GM11168 (cell line): ENCODE measurements at regions not wholly inside any gene's neighbourhood (a gene's known extent, or its start where the extent isn't known, plus 50 kb on each side); places are given as distances from the start of the nearest gene placed in this dataset.

ENCODE experiments used
- in situ Hi-C: fragments of 300-500 bp; cut with MboI; formaldehyde crosslinking; loops from one replicate; pipeline ENCODE4 v1.12.0; 2022; ENCODE audit warnings: low sequenced_read_pairs; ENCODE audit not compliant: unreplicated experiment

DNA sequence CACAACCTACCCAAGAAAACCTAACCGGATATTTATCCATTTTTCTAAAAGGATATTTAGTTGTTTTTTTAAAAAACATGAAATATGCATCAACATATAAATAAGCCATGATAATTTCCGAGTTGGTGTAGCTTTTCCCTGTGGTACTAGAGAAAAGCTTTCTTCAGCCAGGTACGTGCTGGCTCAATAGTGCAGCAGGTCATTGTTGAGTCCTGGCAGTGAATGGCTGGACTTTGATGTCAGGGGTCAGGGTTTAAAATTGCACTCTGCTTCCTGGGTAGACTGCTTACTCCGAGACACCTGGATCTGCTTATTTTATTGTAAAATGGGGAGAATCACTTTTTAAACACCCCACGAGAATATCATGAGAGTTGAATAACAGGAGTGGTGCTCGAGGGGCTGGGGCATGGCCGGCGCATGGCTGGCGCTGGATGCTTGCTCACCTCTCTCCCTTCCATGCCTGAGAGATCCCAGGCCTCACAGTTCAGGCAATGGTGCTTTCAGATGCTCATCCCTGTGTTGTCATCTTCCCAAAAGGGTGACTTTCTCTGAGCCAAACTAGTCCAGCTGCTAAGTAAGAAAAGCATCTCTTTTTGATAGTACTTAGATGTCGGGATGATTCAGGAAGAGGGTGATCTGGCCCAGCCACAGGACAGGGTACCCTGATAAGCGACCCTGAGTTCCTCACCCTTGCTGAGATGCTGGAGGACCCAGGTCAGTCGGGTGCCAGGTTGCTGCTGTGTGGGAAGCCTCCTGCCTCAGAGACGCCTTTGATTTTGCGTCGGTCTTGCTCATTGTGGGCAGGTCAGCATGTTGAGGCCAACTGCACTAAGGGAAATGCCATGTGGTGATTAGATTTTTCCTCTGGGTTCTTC lies 269.1 kb upstream of the FOXQ1 start:
- in situ Hi-C loops = no loop called here

DNA sequence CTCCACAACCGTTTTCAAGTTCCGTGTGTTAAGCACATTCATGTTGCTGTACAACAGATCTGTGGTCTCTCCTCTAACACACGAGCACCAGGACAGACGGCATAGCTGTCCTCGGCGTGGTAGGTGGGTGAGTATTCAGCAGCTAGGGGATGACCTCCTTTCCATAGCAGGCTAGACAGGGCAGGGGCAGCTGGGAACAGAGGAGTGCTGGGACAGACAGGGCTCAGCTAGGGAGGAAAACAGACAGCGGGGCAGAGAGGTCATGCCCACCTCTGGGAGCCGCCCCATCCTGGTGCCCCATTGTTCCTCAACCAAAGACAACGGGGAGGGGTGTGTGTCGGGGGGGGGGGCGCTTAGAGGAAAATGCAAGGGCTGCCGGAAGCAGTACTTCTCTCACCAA lies 271.5 kb upstream of the FOXQ1 start:
- in situ Hi-C loops = no loop called here

DNA sequence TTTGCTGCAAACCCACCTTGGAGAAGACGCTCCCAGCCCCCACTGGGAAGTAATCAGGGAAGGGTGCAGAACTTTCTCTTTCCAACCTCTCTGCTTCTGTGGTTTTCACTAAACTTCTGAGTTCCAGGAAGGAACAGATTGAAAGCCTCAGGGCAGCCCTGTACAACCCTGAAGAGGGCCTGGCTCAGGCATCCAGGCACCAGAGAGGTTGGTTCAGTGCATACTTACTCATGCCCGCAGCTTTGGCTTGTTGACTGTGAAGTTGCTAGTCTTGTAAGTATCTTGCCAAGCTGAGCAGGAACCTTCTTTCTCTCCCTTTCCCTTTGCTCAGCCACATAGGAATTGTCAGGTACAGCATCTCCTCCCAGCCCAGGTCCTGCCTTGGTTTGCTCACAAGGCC lies 272.2 kb upstream of the FOXQ1 start:
- in situ Hi-C loops = no loop called here

DNA sequence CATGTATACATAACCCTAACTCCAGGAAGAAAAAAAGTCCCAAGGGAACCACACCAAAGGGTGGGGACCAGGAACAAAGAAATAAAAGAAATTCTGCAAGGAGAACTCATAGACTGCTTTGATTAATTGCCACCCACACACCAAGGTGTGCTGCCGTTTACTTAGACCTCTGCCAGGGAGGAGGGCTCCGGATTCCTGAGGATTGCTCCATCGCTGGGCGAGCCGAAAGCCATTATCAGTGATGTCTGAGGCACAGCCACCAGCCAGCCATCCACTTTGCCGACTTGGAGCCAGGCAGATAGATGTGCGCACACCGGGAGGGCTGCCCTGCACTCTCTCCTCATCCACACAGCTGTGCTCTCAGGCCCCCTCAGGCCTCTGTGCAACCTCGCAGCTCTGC lies 272.7 kb upstream of the FOXQ1 start:
- in situ Hi-C loops = no loop called here

DNA sequence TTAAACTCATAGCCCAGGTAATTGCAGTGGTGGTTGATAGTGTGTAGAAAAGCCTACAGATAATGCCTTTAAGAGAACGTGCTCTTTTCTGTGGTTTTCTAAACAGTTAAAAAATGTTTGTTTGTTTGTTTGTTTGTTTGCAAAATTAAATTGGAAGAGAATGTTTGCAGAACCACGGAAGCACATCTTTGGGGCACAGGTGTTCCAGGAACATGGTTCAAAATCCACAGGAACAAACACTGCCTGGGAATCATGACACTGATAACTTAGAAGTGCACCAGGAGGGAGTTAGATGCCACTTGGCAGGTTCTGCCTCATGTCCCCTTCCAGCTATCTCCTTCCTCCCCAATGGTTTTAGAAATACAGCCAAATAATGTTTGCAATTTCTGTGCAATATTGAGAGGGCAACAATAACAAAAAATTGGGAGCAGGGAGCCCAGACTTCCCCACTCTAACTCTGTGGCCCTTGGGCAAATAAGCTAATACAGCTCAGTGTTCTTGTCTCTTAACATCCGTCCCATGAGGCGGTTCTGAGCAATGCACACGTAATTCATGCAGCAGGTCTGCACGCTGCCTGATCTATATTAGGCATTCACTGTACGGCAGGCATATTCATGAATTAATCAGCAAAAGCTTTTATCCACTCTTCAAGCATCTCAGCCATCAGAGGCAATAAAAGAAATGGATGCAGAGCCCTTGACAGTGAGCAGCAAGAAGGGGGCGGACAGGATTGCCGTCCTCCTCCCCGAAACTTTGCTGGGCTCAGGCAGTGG lies 274.3 kb upstream of the FOXQ1 start:
- in situ Hi-C loops = no loop called here

DNA sequence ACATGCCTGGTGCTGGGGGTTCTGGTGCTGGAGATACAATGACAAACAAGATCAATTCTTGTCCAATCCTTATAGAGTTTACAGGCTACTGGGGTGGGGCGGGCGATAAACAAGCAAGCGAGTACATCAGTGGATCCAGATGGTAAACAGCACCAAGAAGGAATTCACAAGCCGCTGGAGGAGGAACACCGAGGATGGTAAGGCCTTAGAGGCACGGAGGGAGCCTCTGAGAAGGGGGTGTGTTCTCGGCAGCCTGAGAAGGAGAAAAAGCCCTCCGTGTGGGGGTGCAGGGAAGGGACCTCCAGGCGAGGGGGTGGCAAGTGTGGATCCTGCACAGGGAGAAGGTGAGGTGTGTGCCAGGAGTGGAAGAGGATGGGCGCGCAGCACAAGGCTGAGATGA lies 276.5 kb upstream of the FOXQ1 start:
- in situ Hi-C loops = no loop called here

DNA sequence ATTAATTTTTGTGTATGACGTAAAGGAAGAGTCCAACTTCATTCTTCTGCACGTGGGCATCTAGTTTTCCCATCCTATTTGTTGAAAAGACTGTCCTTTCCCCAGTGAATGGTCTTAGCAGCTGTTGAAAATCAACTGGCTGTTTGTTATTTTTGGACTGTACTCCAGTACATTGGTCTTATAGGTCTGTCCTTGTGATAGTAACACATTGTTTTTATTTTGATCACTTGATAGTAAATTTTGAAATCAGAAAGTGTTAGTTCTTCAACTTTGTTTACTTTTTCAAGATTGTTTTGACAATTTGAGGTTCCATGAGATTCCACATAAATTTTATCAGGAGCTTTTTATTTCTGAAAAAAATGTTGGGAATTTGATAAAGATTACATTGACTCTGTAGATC lies 280.2 kb upstream of the FOXQ1 start:
- in situ Hi-C loops = no loop called here

DNA sequence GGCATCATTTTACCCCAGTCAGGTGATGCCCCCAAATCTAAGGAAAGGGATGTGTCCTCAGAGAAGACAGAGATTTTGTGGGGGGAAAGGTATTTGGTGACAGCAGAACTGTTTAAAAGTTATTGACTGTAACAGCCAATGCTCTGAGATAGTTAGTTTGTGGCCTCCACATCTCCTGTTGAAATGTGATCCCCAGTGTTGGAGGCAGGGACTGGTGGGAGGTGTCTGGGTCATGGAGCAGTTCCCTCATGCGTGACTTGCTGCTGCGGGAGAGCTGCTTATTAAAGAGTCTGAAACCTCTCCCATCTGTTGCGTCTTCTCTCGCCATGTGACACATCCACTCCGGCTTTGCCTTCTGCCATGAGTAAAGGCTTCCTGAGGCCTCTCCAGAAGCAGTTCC lies 282.8 kb upstream of the FOXQ1 start:
- in situ Hi-C loops = no loop called here

DNA sequence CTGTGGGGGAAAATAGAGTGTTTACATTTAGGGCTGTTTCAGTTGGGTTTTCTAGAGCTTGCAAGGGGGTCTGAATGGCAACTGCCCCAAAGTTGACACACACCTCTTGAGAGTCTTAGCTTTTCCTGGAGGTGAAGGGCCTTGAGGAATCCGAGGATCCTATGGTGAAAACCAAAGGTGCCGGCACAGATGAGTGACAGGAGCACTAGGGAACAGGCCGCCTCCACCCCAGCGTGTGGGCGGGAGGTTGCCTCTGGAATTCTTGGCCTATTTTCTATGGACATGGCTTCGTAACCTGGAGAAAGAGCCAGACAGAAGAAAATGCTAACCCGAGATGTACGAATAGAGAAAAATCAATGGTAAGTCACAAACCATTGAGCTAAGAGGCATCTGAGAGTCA lies 283.2 kb upstream of the FOXQ1 start:
- in situ Hi-C loops = no loop called here

DNA sequence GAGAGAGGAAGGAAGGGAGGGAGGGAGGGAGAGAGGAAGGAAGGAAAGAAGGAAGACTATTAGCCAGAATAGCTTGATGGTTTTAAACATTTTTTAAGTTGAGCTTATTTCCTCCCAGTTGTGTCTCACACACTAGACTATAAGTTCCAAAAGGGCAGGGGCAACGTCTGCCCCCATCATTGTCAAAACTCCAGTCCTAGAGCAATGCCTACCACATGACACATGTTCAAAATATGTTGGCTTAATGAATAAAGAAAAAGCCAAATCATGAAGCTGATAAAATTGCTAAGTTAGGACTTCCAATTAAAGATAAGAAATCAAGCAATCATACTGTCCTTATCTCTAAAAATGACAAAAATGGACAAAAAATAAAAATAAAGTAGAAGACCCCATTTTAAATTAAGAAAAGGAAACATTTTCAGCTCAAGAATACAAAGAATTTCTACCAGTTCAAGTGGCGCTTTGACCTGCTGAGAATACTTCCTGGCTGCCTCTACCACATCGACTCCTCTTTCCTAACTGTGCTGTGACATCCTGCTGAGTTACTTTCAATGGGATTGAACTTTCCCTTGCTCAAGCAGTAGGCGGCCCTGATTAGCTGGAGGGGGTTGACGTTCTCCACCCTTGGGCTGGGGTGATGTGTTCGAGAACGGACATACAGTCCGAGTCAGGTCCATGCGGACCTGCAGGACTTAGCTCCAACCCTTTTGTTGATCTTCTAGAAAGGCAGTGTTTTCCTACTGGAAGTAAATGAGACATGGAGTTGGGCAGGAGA lies 283.9 kb upstream of the FOXQ1 start:
- in situ Hi-C loops = no loop called here

DNA sequence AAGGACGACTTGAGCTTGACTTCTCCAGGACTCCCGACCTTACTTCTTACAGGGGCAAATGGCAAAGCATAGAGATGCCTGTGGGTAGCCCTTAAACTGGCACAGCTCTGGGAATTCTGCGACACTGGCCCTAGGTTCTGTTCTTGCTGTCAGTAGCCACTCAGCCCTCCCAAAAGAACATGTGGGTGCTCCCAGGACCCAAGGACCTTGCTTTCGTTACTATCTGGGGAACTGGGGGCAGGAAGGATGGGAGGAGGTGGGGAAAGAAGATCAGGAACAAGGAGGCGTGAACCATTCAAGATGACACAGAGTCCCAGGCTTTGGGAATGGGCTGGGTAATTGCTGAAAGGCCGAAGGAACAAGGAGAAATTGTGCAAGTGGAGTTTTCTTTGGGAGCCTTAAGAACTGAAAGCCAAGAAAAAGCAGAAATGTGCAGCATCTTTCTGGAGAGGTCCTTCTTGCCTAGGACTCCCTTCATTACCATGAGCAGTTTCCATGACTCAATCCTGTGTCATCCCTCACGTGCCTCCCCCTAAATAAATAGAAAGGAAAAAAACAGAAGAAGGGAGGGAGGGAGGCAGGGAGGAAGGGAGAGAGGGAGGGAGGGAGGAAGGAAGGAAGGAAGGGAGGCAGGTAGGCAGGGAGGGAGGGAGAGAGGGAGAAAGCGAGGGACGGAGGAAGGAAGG lies 284.6 kb upstream of the FOXQ1 start:
- in situ Hi-C loops = no loop called here

DNA sequence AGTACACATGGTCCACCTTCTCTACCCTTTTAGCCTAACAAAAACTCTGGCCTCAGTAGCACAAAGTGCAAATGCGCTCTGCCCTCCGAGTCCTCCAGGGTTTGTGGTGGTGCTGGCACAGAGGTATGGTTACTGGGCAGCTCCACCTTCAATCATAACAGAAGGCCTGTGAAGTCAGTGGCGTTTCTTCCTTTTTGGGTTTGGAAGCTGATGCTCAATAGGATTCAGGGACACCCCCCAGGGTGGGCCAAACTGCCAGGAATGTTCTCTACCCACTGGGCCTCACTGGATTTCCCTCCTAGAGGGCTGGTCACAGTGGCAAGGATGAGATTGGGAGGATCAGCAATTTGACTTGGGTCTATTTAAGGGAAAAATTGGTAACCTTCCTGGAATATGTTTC lies 286.1 kb upstream of the FOXQ1 start:
- in situ Hi-C loops = no loop called here

DNA sequence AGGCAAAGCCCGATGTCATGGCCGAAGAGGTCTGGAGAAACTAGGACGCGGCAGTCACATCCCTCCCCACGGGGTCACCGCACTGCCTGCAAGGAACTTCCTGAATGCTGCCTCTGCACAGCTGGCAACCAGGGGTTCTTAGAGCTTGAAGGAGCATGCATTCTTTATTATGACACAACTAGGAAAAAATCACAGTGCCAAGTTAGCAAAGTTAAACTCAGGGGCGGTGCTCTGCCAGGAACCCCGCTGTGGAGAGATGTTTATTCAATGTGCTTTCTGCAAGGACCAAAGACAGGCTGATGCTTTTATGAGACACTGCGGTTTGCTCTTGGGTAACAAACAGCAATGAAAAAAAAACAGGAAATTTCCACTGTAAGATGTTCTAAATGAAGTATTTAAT lies 287.3 kb upstream of the FOXQ1 start:
- in situ Hi-C loops = no loop called here

DNA sequence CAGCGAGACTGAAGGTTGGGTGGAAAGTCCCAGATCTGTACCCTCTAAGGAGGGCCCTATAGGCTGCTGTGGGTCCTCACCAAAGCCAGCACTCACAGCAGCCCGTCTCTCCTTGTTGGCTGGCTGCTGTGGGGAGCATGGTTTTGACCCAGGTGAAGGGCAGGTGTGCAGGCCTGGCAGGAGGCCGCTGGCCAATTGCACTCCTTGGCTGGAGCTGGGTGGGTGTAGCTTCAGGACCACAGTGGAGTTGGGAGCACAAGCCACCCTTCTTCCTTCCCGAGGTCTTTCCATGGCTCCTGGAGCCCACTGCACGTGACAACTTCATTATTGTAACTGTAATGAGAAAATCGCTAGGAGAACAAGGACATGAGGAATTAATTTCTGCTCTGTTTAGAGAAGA lies 287.7 kb upstream of the FOXQ1 start:
- in situ Hi-C loops = no loop called here

DNA sequence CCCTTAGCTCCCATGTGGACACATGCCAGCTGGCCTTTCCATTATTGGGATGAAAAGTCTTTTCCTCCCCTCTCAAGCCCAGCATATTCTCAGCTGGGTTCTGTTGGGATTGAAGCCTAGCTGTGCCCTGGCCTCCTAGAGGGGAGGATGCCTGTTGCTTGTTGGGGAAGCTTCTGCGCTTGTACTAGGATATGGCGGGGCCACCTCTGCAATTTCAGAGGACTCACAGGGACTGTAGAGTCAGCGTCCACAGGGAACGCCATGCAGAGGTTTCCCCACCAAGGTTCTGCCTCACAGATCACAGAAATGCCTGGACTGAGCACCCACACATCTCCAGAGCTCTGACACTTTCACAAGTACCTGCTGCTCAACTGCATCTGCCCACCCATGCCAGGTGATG lies 288.7 kb upstream of the FOXQ1 start:
- in situ Hi-C loops = no loop called here

DNA sequence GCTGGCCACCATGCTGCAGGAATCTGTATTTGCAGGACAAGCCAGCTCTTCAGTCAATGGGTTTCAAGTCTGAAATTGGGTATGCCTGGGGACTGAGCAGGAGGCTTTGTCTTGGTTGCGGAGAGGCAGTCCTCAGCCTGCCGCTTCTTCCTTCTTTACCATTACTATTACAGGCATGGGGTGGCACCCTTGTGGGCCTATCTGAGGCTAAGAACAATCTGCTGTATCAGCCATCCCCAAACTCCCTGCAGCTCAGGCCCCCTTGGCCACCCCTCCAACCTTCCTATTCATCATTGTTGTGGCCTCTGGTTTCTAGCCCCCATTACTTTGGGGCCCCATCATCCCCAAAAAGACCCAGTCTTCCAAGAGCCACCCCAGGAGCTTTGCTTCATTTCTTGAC lies 289.2 kb upstream of the FOXQ1 start:
- in situ Hi-C loops = no loop called here

DNA sequence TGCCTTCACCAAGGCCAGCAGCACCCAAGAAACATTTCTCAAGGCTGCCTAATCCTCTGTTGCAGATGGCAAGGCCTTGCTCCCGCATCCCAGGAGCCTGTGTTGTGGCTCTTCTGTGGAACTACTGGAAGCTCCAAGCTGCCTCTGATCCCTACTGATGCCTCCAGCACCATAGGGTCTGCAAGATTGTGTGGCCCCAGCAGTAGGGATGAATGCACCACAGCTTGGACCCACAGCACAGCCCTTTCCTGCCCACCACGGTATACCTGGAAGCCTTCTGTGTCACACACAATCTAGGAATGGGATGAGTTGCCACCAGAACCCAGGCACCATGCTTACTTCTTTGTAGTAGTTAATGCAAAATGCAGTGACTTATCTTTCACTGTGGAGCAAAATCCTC lies 291.1 kb upstream of the FOXQ1 start:
- in situ Hi-C loops = no loop called here

DNA sequence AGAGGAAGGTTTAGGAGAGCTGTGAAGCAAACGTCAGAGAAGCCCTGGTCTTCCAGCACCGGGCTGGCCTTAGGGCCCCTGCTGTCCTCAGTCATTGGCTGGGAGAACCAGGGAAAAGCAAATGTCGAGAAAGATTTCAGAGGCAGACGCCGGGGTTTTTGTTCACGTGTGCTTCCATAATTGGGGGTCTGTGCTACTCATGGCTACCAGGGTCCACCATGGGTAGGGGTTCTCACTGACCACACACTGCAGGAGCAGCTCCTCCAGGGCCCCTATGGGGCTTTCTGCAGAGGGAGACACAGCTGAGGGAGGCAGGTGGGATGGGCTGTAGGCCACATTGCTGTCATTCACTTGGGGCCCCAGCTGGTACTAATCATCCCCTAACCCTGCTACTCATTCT lies 291.8 kb upstream of the FOXQ1 start:
- in situ Hi-C loops = no loop called here

DNA sequence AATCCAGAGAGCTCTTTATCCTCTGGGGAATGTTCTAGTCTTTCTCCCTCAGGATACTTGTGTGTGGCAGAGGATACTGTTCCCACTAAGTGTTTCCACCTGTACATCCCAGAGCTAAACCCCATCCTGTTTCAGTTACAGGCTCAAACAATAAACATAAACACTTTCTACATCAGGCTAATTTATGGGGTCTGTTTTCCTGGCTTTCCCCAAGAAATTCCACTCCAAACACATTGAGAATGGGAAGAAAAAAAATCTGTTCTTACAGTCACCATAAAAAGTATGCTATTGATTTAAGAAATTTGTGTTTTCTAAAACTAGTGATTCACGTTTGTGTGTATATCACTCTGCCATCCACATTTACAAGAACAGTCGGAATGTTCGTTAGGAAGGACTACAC lies 293.9 kb upstream of the FOXQ1 start:
- in situ Hi-C loops = no loop called here
